GM10248 (cell line): ENCODE measurements at regions not wholly inside any gene's neighbourhood (a gene's known extent, or its start where the extent isn't known, plus 50 kb on each side); places are given as distances from the start of the nearest gene placed in this dataset.
"Not testable (repeated sequence)": the region's sequence is repeated elsewhere in the genome, so short reads cannot be mapped to it uniquely, and the experiment has no call there.

Experiments
- CTCF ChIA-PET: fragments of 300-600 bp; sonication (Branson Sonifier 250); formaldehyde crosslinking; extraction: SDS; loops from one replicate; lab custom pipeline; 2021; ENCODE audit warnings: antibody characterized with exemption; lab: Yijun Ruan, JAX
- POLR2A ChIA-PET: fragments of 350-650 bp; sonication (Branson Sonifier 250); formaldehyde crosslinking; extraction: SDS; loops from one replicate; lab custom pipeline; 2020; ENCODE audit warnings: antibody characterized with exemption; lab: Yijun Ruan, JAX
- DNase-seq: peaks from one replicate; pipeline ENCODE4 v3.0.0; 2012; ENCODE audit errors: extremely low spot score
- CTCF ChIP-seq: IDR thresholded peaks from 2 replicates; pipeline ENCODE4 v1.5.1; 2012; ENCODE audit warnings: mild to moderate bottlenecking, low read depth; ENCODE audit errors: extremely low read depth, missing control alignments, control extremely low read depth

- TF ChIP-seq CTCF: no peak
- no peak for DNase-seq
- CTCF ChIA-PET: interaction anchor here (0.6 kb wide), 1 partner anchor 87 kb away, joined by 3 read pairs; no protein-coding TSS in a partner anchor
- POLR2A ChIA-PET: no interaction called here
Measured at GRCh38 chr15:95027981-95028380, 796.6 kb downstream of the MCTP2 start.

- DNase-seq: no peak
- POLR2A ChIA-PET: no interaction called here
- no peak for TF ChIP-seq CTCF
- CTCF ChIA-PET: interaction anchor here (1.0 kb wide), 1 partner anchor 8 kb away, joined by 3 read pairs; no protein-coding TSS in a partner anchor
Measured at GRCh38 chr15:95032156-95032555, 800.8 kb downstream of the MCTP2 start.

- POLR2A ChIA-PET: no interaction called here
- no peak for DNase-seq
- CTCF ChIA-PET: interaction anchor here (2.2 kb wide), 1 partner anchor 11 kb away, joined by 7 read pairs; no protein-coding TSS in a partner anchor
- TF ChIP-seq CTCF: no peak
Measured at GRCh38 chr15:95035106-95035505, 803.7 kb downstream of the MCTP2 start.

- ChIA-PET POLR2A (no interaction called here), CTCF (no interaction called here)
- TF ChIP-seq CTCF: no peak
- no peak for DNase-seq
Measured at GRCh38 chr15:95041297-95041696, 809.9 kb downstream of the MCTP2 start.

GRCh38 chr15:95043236-95043932 lies 812.0 kb downstream of the MCTP2 start:
- CTCF ChIA-PET, POLR2A ChIA-PET, DNase-seq: not testable (repeated sequence)

- POLR2A ChIA-PET: no interaction called here
- DNase-seq: no peak
- TF ChIP-seq CTCF: no peak
- CTCF ChIA-PET: no interaction called here
Measured at GRCh38 chr15:95043933-95044313, 812.6 kb downstream of the MCTP2 start.

GRCh38 chr15:95044745-95045417 lies 813.5 kb downstream of the MCTP2 start:
- ChIA-PET POLR2A (no interaction called here), CTCF (interaction anchor here (1.3 kb wide), 1 partner anchor 12 kb away, joined by 3 read pairs; no protein-coding TSS in a partner anchor)
- no peak for DNase-seq
- no peak for TF ChIP-seq CTCF
